Nephron (organoid): ENCODE measurements at regions not wholly inside any gene's neighbourhood (a gene's known extent, or its start where the extent isn't known, plus 50 kb on each side); places are given as distances from the start of the nearest gene placed in this dataset.

Experiments
- H3K27ac Mint-ChIP-seq, 3 experiments: 2 replicates each; pipeline ENCODE4 v1.8.0; 2020; ENCODE audit warnings: mixed read lengths in 3 of 3, mild to moderate bottlenecking in 2 of 3, moderate library complexity in 1 of 3
- H3K27me3 Mint-ChIP-seq: 2 replicates; pipeline ENCODE4 v1.8.0; 2021; ENCODE audit warnings: low read depth, mild to moderate bottlenecking, moderate library complexity, mixed read lengths
- H3K36me3 Mint-ChIP-seq: 2 replicates; pipeline ENCODE4 v1.8.0; 2020; ENCODE audit warnings: low read depth, mixed read lengths
- H3K4me1 Mint-ChIP-seq: 2 replicates; pipeline ENCODE4 v1.8.0; 2020; ENCODE audit warnings: mixed read lengths
- H3K4me3 Mint-ChIP-seq, 3 experiments: 2 replicates each; pipeline ENCODE4 v1.8.0; 2020; ENCODE audit warnings: mild to moderate bottlenecking in 3 of 3, mixed read lengths in 3 of 3, moderate library complexity in 2 of 3
- H3K9me3 Mint-ChIP-seq: 2 replicates; pipeline ENCODE4 v1.8.0; 2020; ENCODE audit warnings: mixed read lengths
- TF ChIP-seq, protein P1 (sequence below), 3 experiments: fragments of 200-600 bp; sonication (generic); IDR thresholded peaks; one replicate each; pipeline ENCODE4 v1.5.0; 2021; ENCODE audit warnings: antibody characterized with exemption in 3 of 3; ENCODE audit not compliant: unreplicated experiment in 3 of 3

GRCh38 chr6:126504792-126505191 is 164.9 kb downstream of the CENPW start:
- Mint-ChIP-seq H3K4me1 (no peaks in the 10 kb centered on the region), H3K27ac (no peak overlapping the region), H3K4me3 (no peak overlapping the region), H3K9me3 (peaks cover 41% of the 10 kb centered on the region), H3K36me3 (peaks cover 6% of the 10 kb centered on the region), H3K27me3 (no peaks in the 10 kb centered on the region)
- TF ChIP-seq, protein P1, sequence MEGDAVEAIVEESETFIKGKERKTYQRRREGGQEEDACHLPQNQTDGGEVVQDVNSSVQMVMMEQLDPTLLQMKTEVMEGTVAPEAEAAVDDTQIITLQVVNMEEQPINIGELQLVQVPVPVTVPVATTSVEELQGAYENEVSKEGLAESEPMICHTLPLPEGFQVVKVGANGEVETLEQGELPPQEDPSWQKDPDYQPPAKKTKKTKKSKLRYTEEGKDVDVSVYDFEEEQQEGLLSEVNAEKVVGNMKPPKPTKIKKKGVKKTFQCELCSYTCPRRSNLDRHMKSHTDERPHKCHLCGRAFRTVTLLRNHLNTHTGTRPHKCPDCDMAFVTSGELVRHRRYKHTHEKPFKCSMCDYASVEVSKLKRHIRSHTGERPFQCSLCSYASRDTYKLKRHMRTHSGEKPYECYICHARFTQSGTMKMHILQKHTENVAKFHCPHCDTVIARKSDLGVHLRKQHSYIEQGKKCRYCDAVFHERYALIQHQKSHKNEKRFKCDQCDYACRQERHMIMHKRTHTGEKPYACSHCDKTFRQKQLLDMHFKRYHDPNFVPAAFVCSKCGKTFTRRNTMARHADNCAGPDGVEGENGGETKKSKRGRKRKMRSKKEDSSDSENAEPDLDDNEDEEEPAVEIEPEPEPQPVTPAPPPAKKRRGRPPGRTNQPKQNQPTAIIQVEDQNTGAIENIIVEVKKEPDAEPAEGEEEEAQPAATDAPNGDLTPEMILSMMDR (IDR thresholded peaks at IDR 0.05; ENCODE audit: unreplicated experiment in 3 of 3): no peak

- Mint-ChIP-seq H3K27ac (no peak overlapping the region), H3K27me3 (no peaks in the 10 kb centered on the region), H3K9me3 (peaks cover 17% of the 10 kb centered on the region), H3K36me3 (peaks cover 4% of the 10 kb centered on the region), H3K4me3 (no peak overlapping the region), H3K4me1 (no peaks in the 10 kb centered on the region)
- TF ChIP-seq, protein P1 (IDR thresholded peaks at IDR 0.05; ENCODE audit: unreplicated experiment in 3 of 3): no peak
Observed at GRCh38 chr6:126513198-126513597, 173.3 kb downstream of the CENPW start.

DNA sequence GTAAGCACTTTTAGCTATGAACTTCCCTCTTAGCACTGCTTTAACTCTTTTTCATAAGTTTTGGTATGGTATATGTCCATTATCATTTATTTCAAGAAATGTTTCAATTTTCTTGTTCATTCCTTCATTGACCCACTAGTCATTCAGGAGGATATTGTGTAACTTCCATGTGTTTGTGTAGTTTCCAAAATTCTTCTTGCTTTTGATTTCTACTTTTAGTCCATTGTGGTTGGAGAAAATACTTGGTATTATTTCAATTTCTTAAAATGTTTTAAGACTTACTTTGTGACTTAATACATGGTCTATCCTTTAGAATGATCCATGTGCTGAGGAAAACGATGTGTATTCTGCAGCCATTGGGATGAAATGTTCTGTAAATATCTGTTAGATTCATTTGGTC is 176.5 kb downstream of the CENPW start:
- H3K27ac Mint-ChIP-seq: no peak overlapping the region
- TF ChIP-seq, protein P1 (IDR thresholded peaks at IDR 0.05; ENCODE audit: unreplicated experiment in 3 of 3): no peak
- no peaks in the 10 kb centered on the region for H3K27me3 Mint-ChIP-seq
- H3K4me1 Mint-ChIP-seq: no peaks in the 10 kb centered on the region
- peaks cover 14% of the 10 kb centered on the region for H3K9me3 Mint-ChIP-seq
- no peaks in the 10 kb centered on the region for H3K36me3 Mint-ChIP-seq
- no peak overlapping the region for H3K4me3 Mint-ChIP-seq

DNA sequence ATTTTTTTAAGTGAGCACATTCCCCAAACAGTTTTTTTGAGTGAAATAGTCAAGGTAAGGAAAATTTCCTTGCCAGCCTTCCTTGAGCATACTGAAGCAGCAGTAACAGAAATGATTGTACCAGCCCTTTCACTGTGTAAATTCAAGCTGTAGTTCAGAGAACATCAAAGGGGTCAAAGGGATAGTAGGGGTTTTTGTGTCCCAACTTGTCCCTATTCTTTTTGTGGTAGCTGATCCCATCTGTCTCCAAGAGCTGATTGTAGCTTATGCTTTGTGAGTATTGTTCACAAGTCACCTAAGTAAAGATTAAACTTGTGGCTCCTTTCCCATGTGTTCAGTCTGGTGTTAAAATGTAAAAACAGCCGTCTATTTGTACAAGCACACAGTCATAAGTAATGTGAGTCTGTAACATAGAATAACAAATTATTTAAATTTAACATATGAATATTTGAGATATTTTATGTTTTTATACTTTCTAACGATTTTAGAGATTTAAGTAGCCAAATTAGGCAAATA is 185.0 kb downstream of the CENPW start:
- H3K27me3 Mint-ChIP-seq: no peaks in the 10 kb centered on the region
- TF ChIP-seq, protein P1 (IDR thresholded peaks at IDR 0.05; ENCODE audit: unreplicated experiment in 3 of 3): no peak
- no peak overlapping the region for H3K4me3 Mint-ChIP-seq
- H3K36me3 Mint-ChIP-seq: no peaks in the 10 kb centered on the region
- H3K9me3 Mint-ChIP-seq: peaks cover 6% of the 10 kb centered on the region
- peak overlapping the region; percentile 55 to 82 (median 58) for H3K27ac Mint-ChIP-seq
- peaks cover 12% of the 10 kb centered on the region for H3K4me1 Mint-ChIP-seq

GRCh38 chr6:126526547-126526946 is 186.6 kb downstream of the CENPW start:
- Mint-ChIP-seq H3K36me3 (no peaks in the 10 kb centered on the region), H3K4me3 (no peak overlapping the region), H3K4me1 (peaks cover 16% of the 10 kb centered on the region), H3K27me3 (no peaks in the 10 kb centered on the region), H3K9me3 (no peaks in the 10 kb centered on the region), H3K27ac (peak overlapping the region; percentile 67 to 90 (median 72))
- TF ChIP-seq, protein P1 (IDR thresholded peaks at IDR 0.05; ENCODE audit: unreplicated experiment in 3 of 3): no peak

DNA sequence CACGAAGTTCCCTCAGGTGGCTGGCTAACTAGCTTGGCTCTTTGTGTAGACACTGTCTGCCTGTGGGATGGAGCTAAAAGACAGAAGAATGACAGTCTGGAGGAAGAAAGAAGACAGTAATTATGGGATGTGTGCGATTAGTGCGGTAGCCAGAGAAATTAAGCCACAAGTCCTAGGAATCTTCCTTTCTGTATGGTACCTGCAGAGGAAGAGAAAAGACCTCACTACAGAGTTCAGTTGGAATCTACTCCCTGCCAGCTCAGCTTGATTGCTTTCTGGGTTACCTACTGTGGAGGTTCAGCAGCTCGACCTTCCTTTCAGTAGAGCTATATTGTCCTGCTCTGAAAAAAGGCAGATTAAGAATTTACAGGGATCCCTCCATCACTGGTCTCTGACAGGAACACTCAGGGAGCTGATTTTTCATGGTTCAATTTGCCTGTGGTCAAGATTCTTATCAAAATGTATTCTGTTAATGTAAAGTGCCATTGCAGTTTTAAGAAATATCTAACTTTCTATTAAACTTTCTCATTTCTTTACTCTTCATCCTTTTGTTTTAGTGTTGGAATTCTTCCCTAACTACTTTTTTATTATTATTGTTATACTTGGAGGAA is 187.2 kb downstream of the CENPW start:
- Mint-ChIP-seq H3K9me3 (no peaks in the 10 kb centered on the region), H3K36me3 (no peaks in the 10 kb centered on the region)

More for the DNA sequence above, 187.2 kb downstream of the CENPW start:
- Mint-ChIP-seq H3K27ac (peak overlapping the region; percentile 67 to 90 (median 72)), H3K27me3 (no peaks in the 10 kb centered on the region), H3K4me3 (no peak overlapping the region), H3K4me1 (peaks cover 16% of the 10 kb centered on the region)
- TF ChIP-seq, protein P1 (IDR thresholded peaks at IDR 0.05; ENCODE audit: unreplicated experiment in 3 of 3): no peak
